DMS53 treated with DMSO at 0.1 percent for 48 hours (cell line): ENCODE measurements at regions not wholly inside any gene's neighbourhood (a gene's known extent, or its start where the extent isn't known, plus 50 kb on each side); places are given as distances from the start of the nearest gene placed in this dataset.

Experiments used
- DNase-seq: peaks from one replicate; lab custom pipeline; 2025; ENCODE audit not compliant: unreplicated experiment; lab: John Stamatoyannopoulos, UW

DNA sequence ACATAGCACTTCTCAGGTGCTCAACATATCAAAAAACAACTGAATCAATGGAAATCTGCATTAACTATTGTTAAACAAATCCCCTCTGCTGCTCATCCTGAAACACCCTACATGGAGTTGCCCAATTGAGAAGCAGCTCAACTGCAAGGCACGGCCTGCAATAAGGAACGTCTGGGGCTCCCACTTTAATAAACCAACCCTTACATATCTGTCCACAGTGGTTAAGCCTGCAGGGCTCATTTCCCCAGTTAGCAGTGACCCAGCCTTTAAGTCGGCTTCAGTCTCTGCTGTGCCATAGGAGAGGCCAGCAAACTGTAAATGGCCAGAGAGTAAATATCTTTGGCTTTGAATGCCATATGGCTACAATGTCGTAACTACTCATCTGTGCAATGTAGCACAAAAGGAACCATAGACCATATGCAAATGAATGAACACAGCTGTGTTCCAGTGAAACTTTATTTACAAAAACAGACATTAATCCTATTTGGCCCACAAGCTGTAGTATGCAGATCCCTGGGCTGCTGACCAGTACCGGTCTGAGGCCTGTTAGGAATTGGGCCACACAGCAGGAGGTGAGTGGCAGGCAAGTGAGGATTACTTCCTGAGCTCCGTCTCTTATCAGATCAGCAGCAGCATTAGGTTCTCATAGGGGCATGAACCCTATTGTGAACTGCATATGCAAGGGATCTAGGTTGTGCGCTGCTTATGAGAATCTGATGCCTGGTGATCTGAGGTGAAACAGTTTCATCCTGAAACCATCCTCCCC lies 522.7 kb upstream of the CDH4 start:
- DNase-seq: no peak

DNA sequence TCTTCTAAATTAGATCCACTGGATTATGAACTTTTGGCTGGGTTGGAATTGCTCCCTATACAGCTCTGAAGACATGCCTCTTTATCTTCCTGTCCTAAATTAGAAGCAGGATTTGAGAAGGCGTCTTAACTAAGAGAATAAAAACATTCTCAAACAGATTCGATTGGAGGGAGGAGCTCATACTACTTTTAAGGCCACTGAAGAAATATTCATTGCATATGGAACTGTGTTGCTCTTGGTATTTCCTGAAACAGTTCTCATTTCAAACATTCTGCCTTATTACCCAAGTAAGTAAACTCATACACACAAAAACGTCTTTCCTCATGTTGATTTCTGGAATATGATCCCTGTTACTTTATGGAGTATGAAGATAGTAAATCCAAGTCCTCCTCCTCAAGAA lies 519.7 kb upstream of the CDH4 start:
- DNase-seq: no peak

DNA sequence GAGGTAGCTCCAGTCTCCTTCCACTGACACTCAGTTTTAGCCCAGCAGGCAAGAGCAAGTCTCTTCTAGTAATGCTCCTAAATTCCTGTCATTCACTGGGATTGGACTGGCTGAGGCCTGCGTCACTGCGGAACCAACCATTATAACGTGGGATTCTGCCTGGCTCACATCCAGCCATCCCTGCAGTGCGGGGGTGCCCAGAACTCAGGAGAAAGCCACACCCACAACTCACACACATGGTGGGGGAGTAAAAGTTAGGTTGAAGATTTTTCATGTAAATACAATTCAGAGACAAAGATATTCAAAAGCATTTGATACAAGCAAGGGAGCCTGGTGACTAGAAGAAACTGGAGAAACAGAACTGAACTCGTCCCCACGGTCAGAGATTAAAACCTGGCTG lies 504.0 kb upstream of the CDH4 start:
- DNase-seq: no peak

DNA sequence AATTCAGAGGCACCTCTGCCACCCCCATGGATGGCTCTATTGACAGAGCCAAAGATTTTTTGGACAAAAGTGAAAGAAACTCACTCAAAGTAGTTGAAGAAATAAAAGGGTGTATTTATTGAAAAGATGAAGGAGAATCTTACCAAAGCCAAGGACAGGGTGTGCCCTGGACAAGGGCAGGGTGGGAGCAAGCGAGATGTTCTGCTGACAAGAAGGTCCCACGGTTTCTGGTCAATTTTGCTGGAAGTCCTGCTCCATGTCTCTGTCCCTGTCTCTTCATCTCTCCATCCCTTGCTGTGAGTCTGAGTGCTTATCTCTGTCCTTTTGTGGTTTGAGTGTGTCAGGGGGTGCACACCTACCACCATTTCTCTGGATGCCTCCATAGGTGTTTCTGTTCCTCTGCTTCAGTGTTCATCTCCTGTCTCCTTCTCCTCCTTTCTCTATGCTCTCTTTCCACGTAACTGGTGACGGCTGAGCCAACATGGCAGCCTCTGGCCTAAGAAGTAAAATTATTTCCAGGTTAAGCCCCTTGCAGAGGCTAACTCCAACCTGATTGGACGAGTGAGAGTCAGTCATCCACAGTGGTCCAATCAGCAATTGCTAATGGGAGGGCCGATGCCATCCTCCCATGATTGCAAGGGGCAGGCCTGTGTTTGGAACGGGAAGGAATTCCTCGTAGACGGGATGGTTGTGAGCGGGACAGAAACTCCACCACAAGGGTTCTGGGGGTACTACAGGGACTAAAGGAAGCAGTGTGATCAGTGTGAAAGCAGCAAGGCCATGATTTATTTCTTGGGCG lies 502.1 kb upstream of the CDH4 start:
- DNase-seq: no peak

DNA sequence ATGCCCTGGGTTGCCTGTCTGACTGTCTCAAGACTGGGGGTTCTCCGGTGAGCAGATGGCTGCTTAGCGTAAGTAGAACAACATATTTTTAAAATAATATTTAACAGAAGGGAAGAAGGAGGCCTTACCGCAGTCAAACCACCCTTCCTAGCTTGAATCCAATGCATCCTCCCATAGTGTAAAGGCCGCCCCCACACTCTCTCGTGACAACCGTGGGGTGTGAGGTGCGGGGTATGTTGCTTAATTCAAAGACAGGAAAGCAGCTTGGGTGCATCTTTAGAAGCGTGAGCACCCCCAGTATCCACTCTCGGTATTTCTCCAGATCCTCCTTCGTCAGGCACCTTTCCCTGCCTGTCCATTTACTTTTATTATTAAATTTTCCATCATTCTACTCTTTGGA lies 501.2 kb upstream of the CDH4 start:
- DNase-seq: no peak

DNA sequence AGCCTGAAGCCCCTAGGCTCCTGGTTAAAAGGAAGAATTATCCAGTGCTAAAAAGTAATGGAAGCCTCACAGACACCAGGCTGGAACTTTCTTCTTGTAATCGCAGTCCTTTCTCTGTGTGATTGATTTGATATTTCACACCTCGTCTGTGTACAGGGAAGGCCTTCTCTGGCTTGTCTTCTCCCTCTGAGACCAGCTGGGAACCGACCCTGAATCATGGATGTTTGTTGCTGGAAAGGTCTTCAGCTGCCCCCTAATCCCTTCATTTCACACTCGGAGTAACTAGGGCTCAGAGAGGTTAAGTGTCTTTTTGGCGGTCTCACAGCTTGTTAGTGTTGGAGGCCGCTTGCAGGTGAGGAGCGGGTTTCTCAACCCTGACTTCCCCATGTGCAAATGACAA lies 500.2 kb upstream of the CDH4 start:
- DNase-seq: no peak

DNA sequence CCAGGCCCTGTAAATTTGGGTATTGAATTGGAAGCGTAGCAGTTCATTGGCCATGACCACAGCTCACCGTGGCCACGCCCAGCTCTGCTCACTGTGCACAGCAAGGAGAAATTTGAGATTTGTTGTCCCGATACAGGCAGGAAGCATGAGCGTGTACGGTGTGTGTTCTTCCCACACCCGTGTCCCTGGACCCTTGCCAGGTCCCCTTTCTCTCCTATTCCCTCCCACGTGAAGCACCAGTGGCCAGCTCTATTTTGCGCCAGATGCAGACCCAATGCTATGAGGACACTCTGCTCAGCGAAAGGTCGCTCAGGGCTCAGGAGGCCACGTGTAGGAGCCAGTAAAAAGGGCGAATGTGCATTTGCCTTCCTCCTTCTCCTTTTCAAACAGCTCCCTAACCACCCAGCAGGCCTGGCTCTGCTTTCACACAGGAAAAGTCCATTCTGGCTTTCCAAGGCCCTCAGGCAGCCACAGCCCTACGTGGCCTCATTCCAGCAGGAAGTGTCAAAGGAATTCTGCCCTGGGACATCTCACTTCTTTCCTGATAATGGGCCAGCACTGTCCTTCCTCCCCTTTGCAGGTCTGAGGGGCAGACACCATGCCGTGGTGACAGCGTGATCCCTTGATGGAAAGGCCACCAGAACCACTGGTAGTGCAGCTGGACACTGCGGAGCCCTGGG lies 499.2 kb upstream of the CDH4 start:
- no peak for DNase-seq

DNA sequence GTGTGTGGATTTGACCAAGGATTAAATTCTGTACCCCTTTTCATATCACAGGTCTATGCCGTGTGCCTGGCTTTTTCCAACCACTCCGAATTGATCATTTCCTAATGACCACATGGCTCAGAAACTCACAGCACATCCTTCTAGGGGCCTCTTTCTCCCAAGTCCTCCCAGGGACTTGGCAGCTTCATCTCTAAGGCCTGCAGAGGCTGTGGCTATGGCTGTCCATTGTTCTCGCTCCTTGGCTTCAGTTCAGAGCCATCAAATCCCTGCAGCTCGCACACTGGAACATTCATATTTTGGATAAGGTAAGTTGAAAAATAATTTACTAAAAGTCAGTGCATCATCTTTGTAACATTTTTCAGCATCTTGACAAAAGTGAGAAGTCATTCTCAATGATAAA lies 497.2 kb upstream of the CDH4 start:
- DNase-seq: no peak

DNA sequence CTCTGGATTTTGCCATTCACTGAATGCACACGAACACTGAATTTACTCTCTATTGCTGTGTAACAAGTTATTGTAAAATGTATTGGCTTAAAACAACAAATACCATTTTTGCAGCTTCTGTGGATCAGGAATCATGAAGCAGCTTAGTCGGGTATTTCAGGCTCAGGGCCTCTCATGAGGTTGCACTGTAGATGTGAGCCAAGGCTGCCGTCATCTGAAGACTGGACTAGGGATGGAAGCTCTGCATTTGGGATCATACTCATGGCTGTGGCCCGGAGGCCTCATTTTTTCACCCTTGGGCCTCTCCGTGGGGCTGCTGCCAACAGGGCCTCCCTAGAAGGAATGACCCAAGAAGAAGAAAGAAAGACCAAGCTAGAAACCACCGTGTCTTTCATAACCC lies 492.4 kb upstream of the CDH4 start:
- DNase-seq: no peak

DNA sequence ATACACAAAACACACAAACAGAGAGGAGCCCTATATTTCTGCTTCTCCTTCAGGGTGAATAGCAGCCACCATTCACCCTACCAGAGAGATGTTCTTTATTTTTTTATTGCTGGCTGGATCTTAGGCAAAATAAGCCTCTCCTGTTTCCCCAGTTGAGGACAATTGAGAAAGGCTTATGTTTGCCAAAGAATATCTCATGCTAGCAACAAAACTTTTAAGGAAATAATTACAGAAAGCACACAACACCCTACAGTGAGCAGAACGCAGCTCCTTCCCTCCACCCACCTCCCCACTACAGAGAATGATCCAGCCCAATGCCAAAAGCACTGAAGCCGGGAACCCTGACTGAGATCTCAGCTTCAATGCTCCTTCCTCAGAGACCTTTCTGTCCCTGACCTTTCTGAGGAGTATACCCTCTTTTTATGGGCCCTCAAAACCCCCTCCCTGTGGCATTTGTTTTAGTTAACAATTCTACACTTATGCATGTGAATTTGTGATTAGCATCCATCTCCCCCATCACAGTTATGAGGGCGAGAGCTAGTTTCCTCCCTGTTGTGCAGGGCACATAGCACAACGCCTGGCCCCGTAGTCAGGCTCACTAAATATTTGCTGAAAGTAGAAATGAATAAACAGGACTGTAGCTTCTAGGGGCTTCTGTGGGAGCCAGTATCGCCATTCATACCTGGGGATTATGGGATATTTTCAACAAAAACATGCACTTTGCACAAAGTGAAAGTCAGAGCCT lies 491.6 kb upstream of the CDH4 start:
- DNase-seq: no peak

DNA sequence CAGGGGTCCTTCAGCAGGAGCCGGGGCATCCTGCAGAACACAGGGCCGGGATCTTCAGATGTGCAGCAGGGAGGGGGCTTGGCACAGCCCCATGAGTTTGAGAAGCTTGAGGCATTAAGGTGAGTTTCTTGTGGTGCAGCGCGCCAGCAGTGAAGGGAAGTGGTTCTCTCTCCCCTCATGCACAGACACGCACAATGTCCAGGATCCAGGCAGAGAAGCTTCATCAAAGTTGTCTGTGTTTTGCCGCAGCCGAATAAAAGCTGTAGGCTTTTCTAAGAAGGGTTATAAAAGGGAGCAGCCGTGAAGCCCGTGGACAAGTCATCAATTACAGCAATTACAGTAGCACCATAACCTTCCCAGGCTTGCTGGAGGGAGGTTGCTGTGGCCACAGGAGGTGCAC lies 491.0 kb upstream of the CDH4 start:
- no peak for DNase-seq

DNA sequence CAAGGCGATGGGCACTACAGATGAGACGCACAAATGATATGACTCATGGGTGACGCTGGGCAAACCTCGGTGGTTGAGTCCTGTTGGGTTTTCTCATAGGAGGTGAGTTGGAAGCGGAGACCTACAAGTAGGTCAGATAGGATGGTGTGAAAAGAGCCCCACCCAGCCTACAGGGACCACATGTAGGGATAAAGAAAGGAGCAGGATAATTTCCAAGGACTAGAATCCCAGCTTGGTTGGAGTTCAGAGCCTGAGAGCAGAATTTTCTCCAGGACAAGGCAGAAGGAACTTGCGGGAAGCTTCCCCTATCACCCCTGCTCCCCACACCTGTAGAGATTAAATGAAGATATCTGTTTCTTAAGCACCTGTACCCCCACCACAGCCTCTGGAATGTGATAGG lies 489.7 kb upstream of the CDH4 start:
- no peak for DNase-seq

DNA sequence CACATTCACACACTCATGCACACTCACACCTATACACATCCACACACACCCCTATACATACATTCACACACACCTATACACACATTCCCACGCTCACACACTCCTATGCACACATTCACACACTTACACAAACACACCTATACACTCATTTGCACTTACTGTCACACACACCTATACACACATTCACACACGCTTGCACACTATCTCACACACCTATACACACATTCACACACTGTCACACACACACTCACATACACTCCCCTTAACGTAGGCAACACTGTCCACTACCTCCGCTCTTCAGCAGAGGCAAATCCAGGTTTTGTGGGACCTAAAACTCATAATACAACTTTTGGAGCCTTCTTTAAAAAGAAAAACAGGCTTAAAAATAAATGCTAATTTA lies 487.7 kb upstream of the CDH4 start:
- DNase-seq: no peak

DNA sequence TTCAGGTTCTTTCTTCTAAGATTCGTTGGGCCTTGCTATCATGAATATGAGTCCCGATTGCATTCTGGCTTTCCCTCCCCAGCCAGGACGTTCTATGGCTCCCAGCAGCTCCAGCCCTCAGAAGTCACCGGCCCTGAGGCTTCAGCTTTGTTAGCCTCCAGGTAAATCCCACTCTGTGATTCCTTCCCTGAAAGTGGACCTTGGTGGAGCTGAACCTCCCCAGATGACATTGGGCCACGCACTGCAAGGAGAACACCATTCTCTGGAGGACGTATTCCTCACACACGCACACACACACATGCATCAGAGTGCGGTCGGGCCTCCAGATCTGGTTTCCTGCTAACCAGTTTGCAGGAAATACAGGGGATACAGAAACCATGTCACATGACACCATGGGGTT lies 487.3 kb upstream of the CDH4 start:
- DNase-seq: no peak

DNA sequence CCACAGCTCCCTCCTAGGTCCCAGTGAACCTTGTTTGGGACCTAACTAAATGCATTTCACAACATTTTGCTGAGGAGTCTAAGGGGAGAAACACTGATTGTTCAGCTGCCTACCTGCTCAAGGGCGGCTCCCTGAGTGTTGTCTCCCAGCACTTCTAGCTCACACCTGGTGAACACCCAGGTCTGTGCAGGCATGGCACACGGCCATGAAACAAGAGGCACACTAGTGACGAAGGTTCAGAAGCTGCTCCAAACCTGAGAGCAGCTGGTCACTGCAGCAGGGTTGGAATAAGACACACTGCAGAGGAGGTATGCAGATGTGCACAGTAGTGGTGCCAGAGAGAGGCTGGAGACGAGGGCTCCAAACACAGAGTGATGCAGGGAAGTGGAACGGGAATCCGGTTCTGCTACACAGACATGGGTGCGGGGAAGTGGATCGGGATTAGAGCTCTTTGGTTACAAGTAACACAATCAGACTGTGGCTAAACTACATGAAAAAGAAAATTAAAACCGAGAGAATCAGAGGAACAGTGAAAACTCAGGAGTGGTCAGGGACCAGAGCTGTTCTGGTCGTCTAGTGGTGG lies 486.1 kb upstream of the CDH4 start:
- DNase-seq: no peak

DNA sequence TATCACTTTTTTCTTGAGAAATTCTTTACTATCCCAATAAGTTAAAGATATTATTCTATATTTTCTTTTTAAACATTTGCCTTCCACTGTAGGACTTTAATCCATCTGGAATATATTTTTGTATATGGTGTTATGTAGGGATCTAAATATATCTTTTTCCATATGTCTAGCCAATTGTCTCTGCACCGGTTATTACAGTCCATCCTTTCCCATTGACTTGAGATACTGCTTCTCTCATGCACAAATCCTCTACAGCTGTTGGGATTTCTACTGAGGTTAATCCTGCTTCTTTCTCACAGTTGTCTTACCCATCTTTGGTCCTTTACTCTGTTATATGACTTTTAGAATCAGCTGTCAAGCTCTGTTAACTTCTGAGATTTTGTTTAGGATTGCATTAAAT lies 483.8 kb upstream of the CDH4 start:
- DNase-seq: no peak

DNA sequence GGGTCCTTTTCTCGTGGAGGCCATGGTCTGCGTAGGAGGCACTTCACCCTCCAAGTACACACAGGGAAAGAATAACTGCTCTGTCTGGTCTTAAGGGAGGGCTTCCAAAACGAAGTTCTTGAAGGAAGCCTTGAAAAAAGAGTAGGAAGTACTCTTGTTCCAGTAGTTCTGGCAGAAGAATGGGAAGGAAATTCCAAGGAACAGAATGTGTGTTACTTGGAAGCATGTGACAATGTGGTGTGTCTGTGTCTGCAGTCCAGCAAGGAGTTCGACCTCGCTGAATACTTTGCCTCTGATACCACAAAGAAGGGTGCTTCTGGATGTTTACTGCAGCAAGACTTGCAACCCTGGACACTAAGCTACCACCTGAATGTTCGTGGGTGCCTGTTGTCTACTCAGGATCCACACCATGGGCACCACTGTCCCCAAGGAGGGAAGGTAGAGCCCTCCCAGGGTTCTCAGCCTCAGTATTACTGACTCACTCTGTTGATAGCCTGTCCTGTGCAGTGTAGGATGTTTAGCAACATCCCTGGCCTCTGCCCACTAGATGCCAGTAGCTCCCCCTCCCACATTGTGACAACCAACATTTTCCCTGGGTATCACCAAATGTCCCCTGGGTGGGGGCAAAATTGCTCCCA lies 471.6 kb upstream of the CDH4 start:
- DNase-seq: no peak

DNA sequence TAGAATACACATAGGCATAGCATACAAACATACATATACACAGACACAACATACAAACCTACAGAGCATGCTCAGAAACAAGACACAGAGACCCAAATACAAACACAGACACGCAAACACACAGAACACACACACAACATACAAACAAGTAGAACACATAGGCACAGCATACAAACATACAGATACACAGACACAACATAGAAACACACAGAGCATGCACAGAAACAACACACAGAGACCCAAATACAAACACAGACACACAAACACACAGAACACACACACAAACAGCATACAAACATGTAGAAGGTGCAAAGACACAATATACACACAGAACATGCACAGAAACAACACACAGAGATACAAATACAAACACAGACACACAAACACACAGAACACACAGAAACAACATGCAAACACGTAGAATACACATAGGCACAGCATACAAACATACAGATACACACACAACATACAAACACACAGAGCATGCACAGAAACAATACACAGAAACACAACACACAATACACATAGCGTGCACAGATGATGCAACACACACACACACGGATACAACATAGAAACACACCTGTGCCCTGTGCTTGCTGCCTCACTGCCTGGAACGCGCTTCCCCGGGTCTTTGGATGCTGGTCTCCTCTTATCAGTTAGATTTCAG lies 469.0 kb upstream of the CDH4 start:
- DNase-seq: no peak

DNA sequence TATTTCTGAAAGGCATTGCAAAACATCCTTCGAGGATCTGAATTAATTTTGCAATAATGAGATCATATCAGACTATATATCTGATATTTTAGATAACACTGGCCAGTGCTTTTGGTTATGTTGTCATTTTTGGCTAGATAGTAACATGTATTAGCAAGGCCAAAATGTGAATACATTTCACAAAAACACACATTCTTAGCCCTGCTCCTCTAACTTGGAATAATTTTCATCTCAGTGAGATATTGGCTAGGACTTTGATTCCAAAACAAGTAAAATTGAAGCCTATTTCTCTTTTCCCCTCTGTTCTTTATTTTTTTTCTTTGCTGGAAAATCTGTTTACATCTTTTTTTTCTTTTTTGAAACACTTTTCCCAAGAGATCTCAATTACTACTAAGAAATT lies 466.8 kb upstream of the CDH4 start:
- no peak for DNase-seq

DNA sequence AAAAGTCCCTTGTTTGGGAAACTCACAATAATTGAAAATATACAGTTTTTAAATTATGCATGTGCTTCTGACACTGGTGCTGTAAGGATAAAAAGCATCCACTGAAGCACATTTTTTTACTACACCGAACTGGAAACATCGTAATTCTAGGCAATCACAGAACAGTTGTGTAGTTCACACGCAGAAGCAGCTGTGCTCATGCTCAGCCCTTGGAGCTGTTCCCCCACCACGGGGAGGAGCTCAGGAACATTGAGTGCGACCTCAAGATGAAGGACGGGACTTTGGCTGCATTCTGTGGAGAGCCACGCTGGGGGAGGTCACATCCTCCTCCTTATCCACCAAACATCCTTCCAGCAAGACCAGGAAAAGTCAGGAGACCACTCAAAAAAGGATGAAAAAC lies 466.3 kb upstream of the CDH4 start:
- DNase-seq: no peak
